ENCODE measurements at regions not wholly inside any gene's neighbourhood (a gene's known extent, or its start where the extent isn't known, plus 50 kb on each side); places are given as distances from the start of the nearest gene placed in this dataset.
"Not testable (repeated sequence)": the region's sequence is repeated elsewhere in the genome, so short reads cannot be mapped to it uniquely, and the experiment has no call there.

GRCh38 chr1:10906866-10907519, 105.5 kb upstream of the TARDBP start:
- no peak for DNase-seq (ENCODE audit: low spot score)
- in situ Hi-C loops (cut with HindIII; ENCODE audit: low sequenced_read_pairs) = no loop called here

DNA sequence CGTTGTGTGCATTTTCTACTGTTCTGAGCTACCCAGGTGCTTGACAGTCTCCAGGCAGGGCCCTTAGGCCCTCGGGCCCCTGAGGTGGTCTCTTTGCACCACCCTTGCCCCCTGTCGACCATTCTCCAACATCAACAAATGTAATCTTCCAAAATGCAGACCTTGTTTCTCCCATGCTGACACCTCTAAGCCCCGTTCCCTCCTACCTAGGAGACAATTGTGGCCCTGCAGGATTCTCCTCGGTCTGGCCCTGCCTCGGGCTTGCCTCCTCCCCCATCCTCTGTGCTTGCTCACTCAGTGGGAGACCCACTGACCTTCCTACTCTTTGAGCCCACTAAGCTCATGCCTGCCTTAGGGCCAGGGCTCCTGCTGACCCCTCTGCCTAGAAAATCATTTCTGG, 104.2 kb upstream of the TARDBP start:
- no peak for DNase-seq (ENCODE audit: low spot score)
- in situ Hi-C loops (cut with HindIII; ENCODE audit: low sequenced_read_pairs) = no loop called here

- DNase-seq (ENCODE audit: low spot score) = no peak
- in situ Hi-C loops (cut with HindIII; ENCODE audit: low sequenced_read_pairs) = no loop called here
Observed at GRCh38 chr1:10909697-10910680, 102.5 kb upstream of the TARDBP start.

DNA sequence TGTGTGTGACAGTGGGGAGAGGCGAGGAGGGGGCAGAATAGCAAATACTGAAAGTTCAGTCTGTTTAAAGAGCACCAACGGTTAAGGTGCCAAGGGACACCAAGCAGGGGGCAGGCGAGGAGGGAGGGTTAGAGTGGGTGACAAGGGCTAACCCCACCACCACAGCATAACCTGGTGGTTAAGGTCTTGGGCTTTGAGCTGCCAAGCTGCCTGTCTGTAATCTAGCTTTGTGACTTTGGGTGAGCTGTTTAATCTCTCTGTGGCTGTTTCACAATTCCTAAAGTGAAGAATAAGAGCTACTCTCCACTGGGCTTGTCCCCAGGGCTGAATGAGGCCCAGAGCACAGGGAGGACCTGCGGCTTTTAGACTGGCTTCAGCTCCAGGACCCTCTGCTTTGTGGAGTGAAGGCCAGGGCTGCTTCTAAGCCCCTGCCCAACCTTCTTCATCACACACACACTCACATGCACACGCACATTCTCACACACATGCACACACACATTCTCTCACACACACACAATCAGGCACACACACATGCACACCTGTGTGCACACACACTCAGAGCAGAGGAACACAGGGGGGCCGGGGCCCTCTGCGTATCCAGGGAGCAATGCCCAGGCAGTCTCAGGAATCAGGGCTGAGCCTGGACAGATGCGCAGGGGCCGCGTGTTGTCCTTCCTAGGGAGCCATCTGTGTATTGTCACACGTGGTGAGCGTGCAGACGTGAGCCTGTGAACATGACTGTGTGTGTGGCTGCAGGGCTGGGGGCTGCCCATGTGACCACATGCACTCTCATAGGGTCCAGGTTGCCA, 101.6 kb upstream of the TARDBP start:
- DNase-seq (ENCODE audit: low spot score) = no peak
- in situ Hi-C loops (cut with HindIII; ENCODE audit: low sequenced_read_pairs) = no loop called here

GRCh38 chr1:10911490-10912166, 100.8 kb upstream of the TARDBP start:
- in situ Hi-C loops (cut with HindIII; ENCODE audit: low sequenced_read_pairs) = no loop called here
- DNase-seq (ENCODE audit: low spot score) = no peak

GRCh38 chr1:10912441-10912840, 100.0 kb upstream of the TARDBP start:
- no peak for DNase-seq (ENCODE audit: low spot score)
- in situ Hi-C loops (cut with HindIII; ENCODE audit: low sequenced_read_pairs) = no loop called here

DNA sequence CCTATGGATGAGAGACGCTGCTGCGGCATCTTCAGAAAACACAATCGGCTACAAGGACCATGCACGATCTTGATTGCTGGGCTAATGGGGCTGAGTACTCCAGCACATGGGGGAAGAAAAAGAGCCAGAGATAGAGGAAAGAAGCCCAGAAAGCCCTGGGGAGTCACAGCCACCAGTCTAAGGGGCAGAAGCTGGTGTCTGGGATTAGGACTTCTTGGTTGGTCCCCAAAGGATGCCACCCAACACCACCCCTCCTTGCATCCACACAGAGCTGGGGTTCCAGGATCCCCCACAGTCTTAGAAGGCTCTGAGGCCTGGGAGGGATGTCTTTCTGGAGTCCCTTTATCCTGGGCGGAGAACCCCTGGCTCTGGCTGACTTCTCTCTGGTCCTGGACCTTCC, 98.4 kb upstream of the TARDBP start:
- no peak for DNase-seq (ENCODE audit: low spot score)
- in situ Hi-C loops (cut with HindIII; ENCODE audit: low sequenced_read_pairs) = no loop called here

GRCh38 chr1:10915594-10915993, 96.9 kb upstream of the TARDBP start:
- DNase-seq (ENCODE audit: low spot score) = no peak
- in situ Hi-C loops (cut with HindIII; ENCODE audit: low sequenced_read_pairs) = no loop called here

GRCh38 chr1:10916311-10916710, 96.1 kb upstream of the TARDBP start:
- no peak for DNase-seq (ENCODE audit: low spot score)
- in situ Hi-C loops (cut with HindIII; ENCODE audit: low sequenced_read_pairs) = no loop called here

DNA sequence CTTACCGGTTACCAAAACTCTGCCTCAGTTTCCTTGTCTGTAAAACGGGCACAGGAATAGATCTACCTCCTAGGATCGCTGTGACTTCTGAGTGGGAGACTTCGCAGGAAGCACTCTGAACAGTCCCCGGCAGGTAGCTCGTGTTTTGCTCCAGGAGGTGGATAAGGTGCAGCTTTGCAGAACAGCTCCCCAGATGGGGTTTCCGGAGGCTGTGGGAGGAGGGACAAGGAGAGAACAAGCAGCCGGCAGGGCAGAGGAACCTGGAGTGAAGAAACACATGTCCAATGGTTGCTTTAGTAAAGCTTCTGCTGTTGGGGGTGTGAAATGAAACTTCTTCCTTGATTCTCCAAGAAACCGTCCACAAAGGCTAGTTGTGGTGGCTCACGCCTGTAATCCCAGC, 95.5 kb upstream of the TARDBP start:
- in situ Hi-C loops (cut with HindIII; ENCODE audit: low sequenced_read_pairs) = no loop called here
- no peak for DNase-seq (ENCODE audit: low spot score)

- in situ Hi-C loops (cut with HindIII; ENCODE audit: low sequenced_read_pairs) = no loop called here
Observed at GRCh38 chr1:10917513-10918454, 94.7 kb upstream of the TARDBP start.

GRCh38 chr1:10918531-10918930, 93.9 kb upstream of the TARDBP start:
- in situ Hi-C loops (cut with HindIII; ENCODE audit: low sequenced_read_pairs) = no loop called here
- no peak for DNase-seq (ENCODE audit: low spot score)

More at GRCh38 chr1:10917513-10918454, 94.7 kb upstream of the TARDBP start:
- DNase-seq (ENCODE audit: low spot score) = no peak

DNA sequence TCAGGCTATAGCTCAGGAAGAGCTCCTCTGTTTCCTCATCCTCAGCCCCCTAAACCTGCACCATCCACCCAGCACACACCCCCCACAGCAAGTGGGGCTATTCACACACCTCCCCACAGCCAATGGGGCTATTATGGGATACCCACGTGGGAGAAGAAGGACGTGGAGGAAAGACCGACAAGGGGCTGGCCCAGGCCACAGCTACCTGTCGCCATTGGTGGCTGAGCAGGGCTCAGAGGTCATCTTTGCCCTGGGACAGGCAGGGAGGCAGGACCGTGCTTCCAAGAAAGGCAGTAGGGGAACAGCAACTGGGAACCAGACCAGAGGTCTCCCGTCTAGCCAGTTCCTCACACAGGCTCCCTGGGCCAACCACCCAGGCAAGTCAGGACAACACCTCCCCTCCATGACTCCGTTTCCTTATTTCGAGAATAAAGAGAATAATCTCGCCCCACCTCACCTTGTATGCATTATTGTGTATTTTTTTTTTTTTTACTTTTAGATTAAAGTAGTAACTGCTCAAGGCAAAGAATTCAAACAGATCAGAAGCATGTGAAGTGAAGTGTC, 92.3 kb upstream of the TARDBP start:
- in situ Hi-C loops (cut with HindIII; ENCODE audit: low sequenced_read_pairs) = no loop called here
- no peak for DNase-seq (ENCODE audit: low spot score)

DNA sequence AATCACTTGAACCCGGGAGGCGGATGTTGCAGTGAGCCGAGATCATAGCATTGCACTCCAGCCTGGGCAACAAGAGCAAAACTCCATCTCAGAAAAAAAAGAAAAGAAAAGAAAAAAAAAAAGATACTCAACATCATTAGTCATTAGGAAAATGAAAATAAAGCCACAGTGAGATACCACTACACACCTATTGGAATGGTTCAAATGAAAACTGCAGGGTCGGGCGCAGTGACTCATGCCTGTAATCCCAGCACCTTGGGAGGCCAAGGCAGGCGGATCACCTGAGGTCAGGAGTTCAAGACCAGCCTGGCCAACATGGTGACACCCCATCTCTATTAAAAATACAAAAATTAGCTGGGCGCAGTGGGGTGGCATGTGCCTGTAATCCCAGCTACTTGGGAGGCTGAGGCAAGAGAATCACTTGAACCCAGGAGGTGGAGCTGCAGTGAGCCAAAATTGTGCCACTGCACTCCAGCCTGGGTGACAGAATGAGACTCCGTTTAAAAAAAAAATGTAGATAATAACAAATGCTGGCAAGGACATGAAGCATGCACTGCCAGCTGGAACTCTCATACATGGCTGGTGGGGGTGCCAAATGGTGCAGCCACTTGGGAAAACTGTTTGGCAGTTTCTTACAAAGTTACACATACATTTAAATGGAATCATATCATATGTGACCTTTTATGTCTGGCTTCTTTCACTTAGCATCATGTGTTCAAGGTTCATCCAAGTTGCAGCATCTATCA, 90.0 kb upstream of the TARDBP start:
- in situ Hi-C loops (cut with HindIII; ENCODE audit: low sequenced_read_pairs); DNase-seq (ENCODE audit: low spot score): not testable (repeated sequence)

DNA sequence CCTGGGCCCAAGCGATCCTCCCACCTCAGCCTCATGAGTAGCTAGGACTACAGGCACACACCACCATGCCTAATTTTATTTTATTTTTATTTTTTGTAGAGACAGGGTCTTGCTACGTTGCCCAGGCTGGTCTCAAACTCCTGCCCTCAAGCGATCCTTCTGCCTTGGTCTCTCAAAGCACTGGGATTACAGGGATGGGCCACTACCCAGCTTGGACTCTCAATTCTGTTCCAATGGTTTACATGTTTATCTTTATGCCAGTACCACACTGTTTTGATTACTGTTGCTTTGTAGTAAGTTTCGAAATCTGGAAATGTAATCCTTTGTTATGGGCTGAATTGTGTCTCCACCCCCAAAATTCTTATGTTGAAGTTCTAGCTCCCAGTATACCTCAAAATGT, 88.4 kb upstream of the TARDBP start:
- DNase-seq (ENCODE audit: low spot score) = no peak
- in situ Hi-C loops (cut with HindIII; ENCODE audit: low sequenced_read_pairs) = no loop called here

DNA sequence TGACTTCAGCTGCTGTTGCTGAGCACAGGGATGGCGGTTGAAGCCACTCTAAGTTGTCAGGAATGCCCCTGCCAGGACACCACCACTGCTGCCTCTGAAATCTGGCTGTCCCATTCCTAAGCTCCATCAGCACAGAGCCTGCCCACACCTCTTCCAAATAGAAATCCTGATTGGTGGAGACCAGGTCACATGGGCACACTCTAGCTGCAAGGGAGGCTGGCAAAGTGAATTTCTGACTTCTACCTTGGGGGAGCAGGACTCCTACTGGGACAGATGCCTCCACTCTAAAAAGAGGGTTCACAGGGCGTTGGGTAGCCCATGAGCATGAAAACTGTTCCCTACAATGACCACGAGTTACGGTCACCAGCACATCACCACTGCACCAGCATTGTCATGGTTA, 83.8 kb upstream of the TARDBP start:
- no peak for DNase-seq (ENCODE audit: low spot score)
- in situ Hi-C loops (cut with HindIII; ENCODE audit: low sequenced_read_pairs) = no loop called here

- no peak for DNase-seq (ENCODE audit: low spot score)
- in situ Hi-C loops (cut with HindIII; ENCODE audit: low sequenced_read_pairs) = no loop called here
Observed at GRCh38 chr1:10932088-10932487, 80.4 kb upstream of the TARDBP start.

Data from G401 (cell line).